ENCODE measurements at regions not wholly inside any gene's neighbourhood (a gene's known extent, or its start where the extent isn't known, plus 50 kb on each side); places are given as distances from the start of the nearest gene placed in this dataset.

GRCh38 chr14:105864116-105864515 lies 337.7 kb downstream of the TMEM121 start:
- ATAC-seq (no peak), FAIRE-seq (no peak), DNase-seq (peak in 3 of 6 donors; percentile 3 to 28 (median 14))
- H3K4me3 ChIP-seq: no peak overlapping the region
- whole genome bisulfite sequencing, 2 donors: 60 to 74% methylated on average over 13 of the region's 13 CpGs
- no peak for TF ChIP-seq CTCF (IDR thresholded peaks at IDR 0.05)
- intact Hi-C loops (cut with DNase I): no loop called here
- no peaks in the 10 kb centered on the region for H3K4me1 ChIP-seq
- no peaks in the 10 kb centered on the region for H3K27me3 ChIP-seq
- H3K36me3 ChIP-seq: no peaks in the 10 kb centered on the region
- no peaks in the 10 kb centered on the region for H3K9me3 ChIP-seq
- H3K27ac ChIP-seq: no peak overlapping the region

GRCh38 chr14:105864651-105865265 lies 338.4 kb downstream of the TMEM121 start:
- TF ChIP-seq CTCF (IDR thresholded peaks at IDR 0.05): no peak
- no peak overlapping the region for H3K27ac ChIP-seq
- no peaks in the 10 kb centered on the region for H3K4me1 ChIP-seq
- no peak overlapping the region for H3K4me3 ChIP-seq
- H3K27me3 ChIP-seq: no peaks in the 10 kb centered on the region
- no peaks in the 10 kb centered on the region for H3K9me3 ChIP-seq
- FAIRE-seq: no peak
- WGBS, 2 donors: 59 to 73% methylated on average over 18 to 19 of the region's 19 CpGs
- intact Hi-C loops (cut with DNase I): no loop called here
- ATAC-seq: no peak
- no peaks in the 10 kb centered on the region for H3K36me3 ChIP-seq
- DNase-seq: peak in 5 of 6 donors; percentile 7 to 67 (median 10)

GRCh38 chr14:105865266-105865903 lies 339.0 kb downstream of the TMEM121 start:
- WGBS, 2 donors: 55 to 70% methylated on average over 15 of the region's 15 CpGs
- H3K27me3 ChIP-seq: no peaks in the 10 kb centered on the region
- ATAC-seq (no peak), DNase-seq (peak in 3 of 6 donors; percentile 7 to 46 (median 43)), FAIRE-seq (no peak)
- no peak overlapping the region for H3K4me3 ChIP-seq
- no peaks in the 10 kb centered on the region for H3K4me1 ChIP-seq
- H3K9me3 ChIP-seq: no peaks in the 10 kb centered on the region
- TF ChIP-seq CTCF (IDR thresholded peaks at IDR 0.05): no peak
- intact Hi-C loops (cut with DNase I): no loop called here
- H3K36me3 ChIP-seq: no peaks in the 10 kb centered on the region
- no peak overlapping the region for H3K27ac ChIP-seq

GRCh38 chr14:105865904-105866840 lies 339.8 kb downstream of the TMEM121 start:
- no peaks in the 10 kb centered on the region for H3K4me1 ChIP-seq
- H3K9me3 ChIP-seq: no peaks in the 10 kb centered on the region
- 78 to 83% methylated on average over 32 of the region's 32 CpGs for WGBS, 2 donors
- TF ChIP-seq CTCF (IDR thresholded peaks at IDR 0.05): no peak
- intact Hi-C loops (cut with DNase I): no loop called here
- H3K36me3 ChIP-seq: no peaks in the 10 kb centered on the region
- FAIRE-seq (no peak), ATAC-seq (no peak), DNase-seq (peak in 4 of 6 donors; percentile 11 to 61 (median 32))
- H3K27me3 ChIP-seq: no peaks in the 10 kb centered on the region
- H3K27ac ChIP-seq: no peak overlapping the region
- no peak overlapping the region for H3K4me3 ChIP-seq
